Sigmoid colon (tissue), 6 donors: ENCODE measurements at regions not wholly inside any gene's neighbourhood (a gene's known extent, or its start where the extent isn't known, plus 50 kb on each side); places are given as distances from the start of the nearest gene placed in this dataset.

Experiments used
- DNase-seq: peaks from one replicate; pipeline ENCODE4 v3.0.0-alpha.2; 2019
- H3K27ac ChIP-seq, 4 donors: fragments of 200-600 bp; sonication (generic); one replicate each; pipeline ENCODE4 v1.5.1; 2016 to 2019; ENCODE audit warnings: mild to moderate bottlenecking in 1 of 4
- H3K27me3 ChIP-seq, 3 donors: fragments of 200-600 bp; sonication (generic); one replicate each; pipeline ENCODE4 v1.5.1; 2019; ENCODE audit warnings: mild to moderate bottlenecking in 1 of 3
- H3K36me3 ChIP-seq, 4 donors: fragments of 200-600 bp; sonication (generic); one replicate each; pipeline ENCODE4 v1.5.1; 2016 to 2019
- H3K4me1 ChIP-seq, 4 donors: fragments of 200-600 bp; sonication (generic); one replicate each; pipeline ENCODE4 v1.5.1; 2017 to 2019
- H3K4me3 ChIP-seq, 4 donors: fragments of 200-600 bp; sonication (generic); one replicate each; pipeline ENCODE4 v1.5.1; 2017 to 2019; ENCODE audit warnings: mild to moderate bottlenecking in 2 of 4, moderate library complexity in 1 of 4
- H3K9me3 ChIP-seq, 4 donors: fragments of 200-600 bp in 3 of 4; sonication (generic) in 3 of 4; one replicate each; pipeline versions ENCODE4 v1.5.1 to v1.6.1; 2013 to 2019
- CTCF ChIP-seq, 4 experiments: fragments of 450-650 bp in 3 of 4; fragments of 200-600 bp in 1 of 4; IDR thresholded peaks; one replicate each; pipeline ENCODE4 v1.5.1; 2016 to 2019; ENCODE audit warnings: antibody characterized with exemption in 4 of 4, mild to moderate bottlenecking in 3 of 4, moderate library complexity in 2 of 4
- EP300 ChIP-seq, 4 donors: sonication (generic); formaldehyde crosslinking; IDR thresholded peaks; one replicate each; pipeline ENCODE4 v1.6.1; 2017; ENCODE audit warnings: antibody characterized with exemption in 4 of 4
- POLR2A ChIP-seq, 2 donors: fragments of 450-650 bp; IDR thresholded peaks; one replicate each; pipeline ENCODE4 v1.6.1; 2016; ENCODE audit warnings: antibody characterized with exemption in 2 of 2, mild to moderate bottlenecking in 2 of 2, moderate library complexity in 2 of 2
- POLR2AphosphoS5 ChIP-seq, 4 donors: sonication (generic); formaldehyde crosslinking; IDR thresholded peaks; one replicate each; pipeline ENCODE4 v1.6.1; 2017; ENCODE audit warnings: antibody characterized with exemption in 4 of 4
- WGBS, 2 donors: extraction: QIAGEN DNeasy Blood & Tissue Kit; methylation state at CpG; one replicate each; pipeline ENCODE4 v1.1.7; 2013; 5-methylcytosine and 5-hydroxymethylcytosine counted together
- intact Hi-C: fragments of 100-400 bp; cut with DNase I; formaldehyde crosslinking; loops from one replicate; pipeline ENCODE4 v1.15.1; 2023
- donor health status: healthy with polysubstance abuse.
- donor health status: healthy.

- Histone ChIP-seq H3K4me3 (no peak overlapping the region), H3K4me1 (no peaks in the 10 kb centered on the region), H3K9me3 (no peaks in the 10 kb centered on the region), H3K36me3 (no peaks in the 10 kb centered on the region), H3K27me3 (no peaks in the 10 kb centered on the region), H3K27ac (no peak overlapping the region)
- peak; percentile 37 for DNase-seq
- intact Hi-C loops: no loop called here
- WGBS, 2 donors: 82 to 86% methylated on average over 7 of the region's 7 CpGs
- no peak for TF ChIP-seq POLR2AphosphoS5 (IDR thresholded peaks at IDR 0.05)
- no peak for TF ChIP-seq EP300 (IDR thresholded peaks at IDR 0.05)
- TF ChIP-seq POLR2A (IDR thresholded peaks at IDR 0.05): no peak
- TF ChIP-seq CTCF (IDR thresholded peaks at IDR 0.05): no peak
These were observed 254.4 kb upstream of the HS6ST1 start for GRCh38 chr2:128573116-128573515.

- intact Hi-C loops: no loop called here
- H3K27me3 ChIP-seq: no peaks in the 10 kb centered on the region
- H3K9me3 ChIP-seq: no peaks in the 10 kb centered on the region
- 75 to 89% methylated on average over 4 of the region's 4 CpGs for WGBS, 2 donors
- no peak overlapping the region for H3K27ac ChIP-seq
- no peak overlapping the region for H3K4me3 ChIP-seq
- no peaks in the 10 kb centered on the region for H3K4me1 ChIP-seq
- no peaks in the 10 kb centered on the region for H3K36me3 ChIP-seq
- TF ChIP-seq CTCF (IDR thresholded peaks at IDR 0.05) (no peak), POLR2A (IDR thresholded peaks at IDR 0.05) (no peak), POLR2AphosphoS5 (IDR thresholded peaks at IDR 0.05) (no peak)
- DNase-seq: peak; percentile 41
These were observed 254.9 kb upstream of the HS6ST1 start for GRCh38 chr2:128573531-128573930.

GRCh38 chr2:128577141-128577930 is 258.7 kb upstream of the HS6ST1 start:
- peak; percentile 29 for DNase-seq
- no peaks in the 10 kb centered on the region for H3K4me1 ChIP-seq
- intact Hi-C loops: no loop called here
- no peak overlapping the region for H3K4me3 ChIP-seq
- H3K27ac ChIP-seq: no peak overlapping the region
- H3K36me3 ChIP-seq: no peaks in the 10 kb centered on the region
- 81 to 87% methylated on average over 7 of the region's 7 CpGs for WGBS, 2 donors
- no peaks in the 10 kb centered on the region for H3K27me3 ChIP-seq
- no peaks in the 10 kb centered on the region for H3K9me3 ChIP-seq
- TF ChIP-seq POLR2AphosphoS5 (IDR thresholded peaks at IDR 0.05): no peak
- TF ChIP-seq POLR2A (IDR thresholded peaks at IDR 0.05): no peak
- TF ChIP-seq EP300 (IDR thresholded peaks at IDR 0.05): no peak
- TF ChIP-seq CTCF (IDR thresholded peaks at IDR 0.05): no peak

- no peaks in the 10 kb centered on the region for H3K9me3 ChIP-seq
- H3K27ac ChIP-seq: no peak overlapping the region
- H3K4me1 ChIP-seq: no peaks in the 10 kb centered on the region
- DNase-seq: peak; percentile 35
- intact Hi-C loops: no loop called here
- WGBS, 2 donors: 41 to 74% methylated on average over 10 of the region's 10 CpGs
- no peak overlapping the region for H3K4me3 ChIP-seq
- no peaks in the 10 kb centered on the region for H3K27me3 ChIP-seq
- TF ChIP-seq POLR2AphosphoS5 (IDR thresholded peaks at IDR 0.05) (no peak), CTCF (IDR thresholded peaks at IDR 0.05) (no peak), EP300 (IDR thresholded peaks at IDR 0.05) (no peak), POLR2A (IDR thresholded peaks at IDR 0.05) (no peak)
- H3K36me3 ChIP-seq: no peaks in the 10 kb centered on the region
These were observed 260.0 kb upstream of the HS6ST1 start for GRCh38 chr2:128578406-128579390.
